Testis (tissue), 2 donors: ENCODE measurements at regions not wholly inside any gene's neighbourhood (a gene's known extent, or its start where the extent isn't known, plus 50 kb on each side); places are given as distances from the start of the nearest gene placed in this dataset.

Experiments
- DNase-seq: peaks from one replicate; pipeline ENCODE4 v3.0.0-alpha.2; 2019
- H3K27ac ChIP-seq, 2 donors: fragments of 200-600 bp; sonication (generic); one replicate each; pipeline ENCODE4 v1.5.1; 2019
- H3K27me3 ChIP-seq: fragments of 200-600 bp; sonication (generic); one replicate; pipeline ENCODE4 v1.5.1; 2019
- H3K36me3 ChIP-seq: fragments of 200-600 bp; sonication (generic); one replicate; pipeline ENCODE4 v1.5.1; 2017; ENCODE audit warnings: low read depth; ENCODE audit errors: missing control alignments
- H3K4me1 ChIP-seq: fragments of 200-600 bp; sonication (generic); one replicate; pipeline ENCODE4 v1.5.1; 2019
- H3K4me3 ChIP-seq, 2 donors: fragments of 200-600 bp; sonication (generic); one replicate each; pipeline ENCODE4 v1.5.1; 2017 to 2019
- H3K9me3 ChIP-seq: fragments of 200-600 bp; sonication (generic); one replicate; pipeline ENCODE4 v1.5.1; 2017
- CTCF ChIP-seq, 3 experiments: fragments of 450-650 bp in 2 of 3; fragments of 200-600 bp in 1 of 3; sonication (generic) in 1 of 3; IDR thresholded peaks; one replicate each; pipeline ENCODE4 v1.5.1; 2016 to 2019; ENCODE audit warnings: antibody characterized with exemption in 3 of 3, mild to moderate bottlenecking in 2 of 3, moderate library complexity in 1 of 3
- POLR2A ChIP-seq: fragments of 450-650 bp; IDR thresholded peaks from one replicate; pipeline ENCODE4 v1.6.1; 2017; ENCODE audit warnings: antibody characterized with exemption, mild to moderate bottlenecking, moderate library complexity
- WGBS, 2 donors: methylation state at CpG; one replicate each; pipeline ENCODE4 v1.1.5; 2018; 5-methylcytosine and 5-hydroxymethylcytosine counted together
- intact Hi-C: fragments of 100-400 bp; cut with DNase I; formaldehyde crosslinking; loops from one replicate; pipeline ENCODE4 v1.15.1; 2023; ENCODE audit warnings: low total_unique reads

GRCh38 chr12:115394496-115395220 is 710.7 kb upstream of the TBX3 start:
- no peak overlapping the region for H3K27ac ChIP-seq
- no peaks in the 10 kb centered on the region for H3K27me3 ChIP-seq
- H3K36me3 ChIP-seq = no peaks in the 10 kb centered on the region
- DNase-seq = no peak
- intact Hi-C loops = no loop called here
- no peak overlapping the region for H3K4me3 ChIP-seq
- H3K4me1 ChIP-seq = no peaks in the 10 kb centered on the region
- H3K9me3 ChIP-seq = no peaks in the 10 kb centered on the region
- TF ChIP-seq POLR2A (no peak), CTCF (IDR thresholded peaks at IDR 0.05) (no peak)
- WGBS, 2 donors = 50 to 51% methylated on average over 5 of the region's 5 CpGs

- H3K27ac ChIP-seq = no peak overlapping the region
These were observed 704.2 kb upstream of the TBX3 start for GRCh38 chr12:115388139-115388538.

GRCh38 chr12:115387467-115387901 is 703.5 kb upstream of the TBX3 start:
- 60 to 74% methylated on average over 5 of the region's 5 CpGs for WGBS, 2 donors
- TF ChIP-seq POLR2A (no peak), CTCF (IDR thresholded peaks at IDR 0.05) (no peak)
- no peaks in the 10 kb centered on the region for H3K9me3 ChIP-seq
- no peaks in the 10 kb centered on the region for H3K27me3 ChIP-seq
- intact Hi-C loops = no loop called here
- no peak overlapping the region for H3K27ac ChIP-seq
- H3K36me3 ChIP-seq = no peaks in the 10 kb centered on the region
- H3K4me3 ChIP-seq = no peak overlapping the region
- H3K4me1 ChIP-seq = no peaks in the 10 kb centered on the region
- DNase-seq = no peak

More at GRCh38 chr12:115388139-115388538, 704.2 kb upstream of the TBX3 start:
- DNase-seq = no peak
- no peaks in the 10 kb centered on the region for H3K9me3 ChIP-seq
- H3K36me3 ChIP-seq = no peaks in the 10 kb centered on the region
- no peaks in the 10 kb centered on the region for H3K4me1 ChIP-seq
- no peak overlapping the region for H3K4me3 ChIP-seq
- no peaks in the 10 kb centered on the region for H3K27me3 ChIP-seq
- intact Hi-C loops = no loop called here
- TF ChIP-seq CTCF (IDR thresholded peaks at IDR 0.05) (no peak), POLR2A (no peak)
- 58 to 64% methylated on average over 6 of the region's 6 CpGs for WGBS, 2 donors

- no peaks in the 10 kb centered on the region for H3K9me3 ChIP-seq
- 81 to 92% methylated on average over 6 of the region's 6 CpGs for WGBS, 2 donors
These were observed 703.0 kb upstream of the TBX3 start for GRCh38 chr12:115386946-115387345.

More at GRCh38 chr12:115386946-115387345, 703.0 kb upstream of the TBX3 start:
- intact Hi-C loops = no loop called here
- H3K4me3 ChIP-seq = no peak overlapping the region
- no peak for DNase-seq
- TF ChIP-seq POLR2A (no peak), CTCF (IDR thresholded peaks at IDR 0.05) (no peak)
- H3K27ac ChIP-seq = no peak overlapping the region
- no peaks in the 10 kb centered on the region for H3K4me1 ChIP-seq
- no peaks in the 10 kb centered on the region for H3K27me3 ChIP-seq
- H3K36me3 ChIP-seq = no peaks in the 10 kb centered on the region
